Cardiac fibroblast (primary cell): ENCODE measurements at regions not wholly inside any gene's neighbourhood (a gene's known extent, or its start where the extent isn't known, plus 50 kb on each side); places are given as distances from the start of the nearest gene placed in this dataset.
A peak's percentile ranks its signal among the peaks of the same experiment; 100 is the strongest.

ENCODE experiments used
- DNase-seq, 2 donors: peaks; one replicate each; pipeline versions ENCODE4 v3.0.0 to v3.0.0-alpha.2; 2010; ENCODE audit warnings: low read depth in 2 of 2
- H3K4me3 ChIP-seq, 2 donors: replicated peaks in 1 of 2; 1 replicate in 1 of 2; 2 replicates in 1 of 2; pipeline ENCODE4 v1.5.1; 2011; ENCODE audit warnings: low read depth in 2 of 2, low read length in 2 of 2, mild to moderate bottlenecking in 2 of 2, moderate library complexity in 1 of 2
- CTCF ChIP-seq: IDR thresholded peaks from one replicate; pipeline ENCODE4 v1.5.1; 2011; ENCODE audit warnings: low read depth, mild to moderate bottlenecking, low read length, inconsistent platforms

GRCh38 chr16:17804857-17805256 is 334.1 kb upstream of the XYLT1 start:
- no peak for TF ChIP-seq CTCF
- no peak overlapping the region for H3K4me3 ChIP-seq
- DNase-seq: no peak

GRCh38 chr16:17803625-17804410 is 333.1 kb upstream of the XYLT1 start:
- no peak overlapping the region for H3K4me3 ChIP-seq
- DNase-seq: peak; percentile 12 to 15
- TF ChIP-seq CTCF: no peak

- DNase-seq: no peak
- TF ChIP-seq CTCF: no peak
- H3K4me3 ChIP-seq: no peak overlapping the region
These were observed 331.8 kb upstream of the XYLT1 start for GRCh38 chr16:17802571-17802970.

GRCh38 chr16:17801068-17801467 is 330.3 kb upstream of the XYLT1 start:
- TF ChIP-seq CTCF: no peak
- DNase-seq: no peak
- no peak overlapping the region for H3K4me3 ChIP-seq

GRCh38 chr16:17798716-17799115 is 328.0 kb upstream of the XYLT1 start:
- DNase-seq: no peak
- no peak overlapping the region for H3K4me3 ChIP-seq
- no peak for TF ChIP-seq CTCF

- TF ChIP-seq CTCF: no peak
- H3K4me3 ChIP-seq: no peak overlapping the region
- DNase-seq: no peak
These were observed 322.6 kb upstream of the XYLT1 start for GRCh38 chr16:17793354-17793753.

- no peak overlapping the region for H3K4me3 ChIP-seq
- DNase-seq: peak in 1 of 2 donors; percentile 49
- no peak for TF ChIP-seq CTCF
These were observed 313.3 kb upstream of the XYLT1 start for GRCh38 chr16:17784073-17784472.
